Keratinocyte (primary cell): ENCODE measurements at regions not wholly inside any gene's neighbourhood (a gene's known extent, or its start where the extent isn't known, plus 50 kb on each side); places are given as distances from the start of the nearest gene placed in this dataset.
A peak's percentile ranks its signal among the peaks of the same experiment; 100 is the strongest.

ENCODE experiments used
- DNase-seq: peaks from one replicate; pipeline ENCODE4 v3.0.0-alpha.2; 2011; ENCODE audit warnings: low read depth, missing footprints, low spot score
- FAIRE-seq: peaks from 2 replicates; lab custom pipeline; 2011; peaks lifted over from hg19 to GRCh38; lab: Jason Lieb, UNC
- H2AFZ ChIP-seq: 2 replicates; pipeline ENCODE4 v1.6.0; 2012; ENCODE audit warnings: low read length, control low read depth, inconsistent platforms; ENCODE audit not compliant: control insufficient read depth
- H3K27ac ChIP-seq: 2 replicates; pipeline ENCODE4 v1.5.1; 2011; ENCODE audit warnings: low read length; ENCODE audit not compliant: control insufficient read depth, insufficient read depth
- H3K27me3 ChIP-seq: 3 replicates; pipeline ENCODE4 v1.6.0; 2011; ENCODE audit warnings: low read length; ENCODE audit not compliant: control insufficient read depth, insufficient read depth; ENCODE audit errors: extremely low read depth
- H3K36me3 ChIP-seq, 2 experiments: 2 replicates in 1 of 2; 3 replicates in 1 of 2; pipeline ENCODE4 v1.5.1; 2011; ENCODE audit warnings: low read length in 2 of 2, mild to moderate bottlenecking in 1 of 2; ENCODE audit not compliant: control insufficient read depth in 2 of 2, insufficient read depth in 2 of 2; ENCODE audit errors: extremely low read depth in 1 of 2
- H3K4me1 ChIP-seq: 3 replicates; pipeline ENCODE4 v1.5.1; 2011; ENCODE audit warnings: low read length; ENCODE audit not compliant: control insufficient read depth, insufficient read depth; ENCODE audit errors: extremely low read depth
- H3K4me2 ChIP-seq: 3 replicates; pipeline ENCODE4 v1.6.0; 2011; ENCODE audit warnings: low read depth, low read length; ENCODE audit not compliant: control insufficient read depth, insufficient read depth; ENCODE audit errors: extremely low read depth
- H3K4me3 ChIP-seq, 3 experiments: fragments of 200-600 bp in 1 of 3; sonication (generic) in 1 of 3; 2 replicates in 2 of 3; 3 replicates in 1 of 3; pipeline ENCODE4 v1.5.1; 2011 to 2016; ENCODE audit warnings: low read length in 3 of 3, mild to moderate bottlenecking in 3 of 3, control low read depth in 2 of 3, inconsistent platforms in 1 of 3, low read depth in 1 of 3, mixed read lengths in 1 of 3, mixed run types in 1 of 3, moderate library complexity in 1 of 3; ENCODE audit not compliant: control insufficient read depth in 2 of 3, insufficient read depth in 2 of 3; ENCODE audit errors: extremely low read depth in 1 of 3
- H3K79me2 ChIP-seq: 2 replicates; pipeline ENCODE4 v1.6.0; 2012; ENCODE audit warnings: low read length; ENCODE audit not compliant: control insufficient read depth, insufficient read depth
- H3K9ac ChIP-seq: 3 replicates; pipeline ENCODE4 v1.6.0; 2011; ENCODE audit warnings: low read length; ENCODE audit not compliant: control insufficient read depth, insufficient read depth; ENCODE audit errors: extremely low read depth
- H3K9me1 ChIP-seq: 3 replicates; pipeline ENCODE4 v1.6.0; 2011; ENCODE audit warnings: low read length; ENCODE audit not compliant: control insufficient read depth, insufficient read depth; ENCODE audit errors: extremely low read depth
- H3K9me3 ChIP-seq: 2 replicates; pipeline ENCODE4 v1.5.1; 2012; ENCODE audit warnings: low read depth, low read length; ENCODE audit not compliant: control insufficient read depth
- H4K20me1 ChIP-seq: 3 replicates; pipeline ENCODE4 v1.6.0; 2011; ENCODE audit warnings: low read length; ENCODE audit not compliant: control insufficient read depth, insufficient read depth; ENCODE audit errors: extremely low read depth
- EZH2 ChIP-seq: IDR thresholded peaks from one replicate; pipeline ENCODE4 v1.6.1; 2012; ENCODE audit warnings: inconsistent platforms, mild to moderate bottlenecking, low read length, moderate library complexity
- dilution Hi-C: fragments of 300-500 bp; cut with MboI; formaldehyde crosslinking; loops from one replicate; pipeline ENCODE4 v1.7.0; 2020; ENCODE audit warnings: low sequenced_read_pairs; ENCODE audit not compliant: extremely low pct_ligation_motif_present
- TF ChIP-seq, protein P1 (sequence below), 3 experiments: IDR thresholded peaks in 1 of 3; conservative IDR thresholded peaks in 1 of 3; optimal IDR thresholded peaks in 1 of 3; 2 replicates in 2 of 3; 3 replicates in 1 of 3; pipeline versions ENCODE3 to v1.5.1; 2011; ENCODE audit warnings: low read length in 3 of 3, mild to moderate bottlenecking in 3 of 3, moderate library complexity in 2 of 3, control low read depth in 1 of 3, inconsistent platforms in 1 of 3; ENCODE audit not compliant: insufficient read depth in 2 of 3; ENCODE audit errors: extremely low read depth in 1 of 3

DNA sequence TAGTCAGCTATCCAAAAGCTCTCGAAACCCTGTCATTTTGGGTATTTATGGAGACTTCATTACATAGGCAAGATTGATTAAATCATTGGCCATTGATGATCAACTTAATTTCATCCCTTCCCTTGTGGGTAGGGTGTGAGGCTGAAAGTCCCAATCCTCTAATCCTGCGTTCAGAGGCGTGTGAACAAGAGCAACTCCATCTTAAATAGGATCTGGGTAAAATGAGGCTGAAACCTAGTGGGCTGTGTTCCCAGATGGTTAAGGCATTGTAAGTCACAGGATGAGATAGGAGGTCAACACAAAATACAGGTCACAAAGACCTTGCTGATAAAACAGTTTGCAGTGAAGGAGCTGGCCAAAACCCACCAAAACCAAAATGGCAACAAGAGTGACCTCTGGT is 641.7 kb upstream of the GJE1 start:
- H3K27ac ChIP-seq, result no peak overlapping the region
- no peaks in the 10 kb centered on the region for H3K79me2 ChIP-seq
- TF ChIP-seq, protein P1, sequence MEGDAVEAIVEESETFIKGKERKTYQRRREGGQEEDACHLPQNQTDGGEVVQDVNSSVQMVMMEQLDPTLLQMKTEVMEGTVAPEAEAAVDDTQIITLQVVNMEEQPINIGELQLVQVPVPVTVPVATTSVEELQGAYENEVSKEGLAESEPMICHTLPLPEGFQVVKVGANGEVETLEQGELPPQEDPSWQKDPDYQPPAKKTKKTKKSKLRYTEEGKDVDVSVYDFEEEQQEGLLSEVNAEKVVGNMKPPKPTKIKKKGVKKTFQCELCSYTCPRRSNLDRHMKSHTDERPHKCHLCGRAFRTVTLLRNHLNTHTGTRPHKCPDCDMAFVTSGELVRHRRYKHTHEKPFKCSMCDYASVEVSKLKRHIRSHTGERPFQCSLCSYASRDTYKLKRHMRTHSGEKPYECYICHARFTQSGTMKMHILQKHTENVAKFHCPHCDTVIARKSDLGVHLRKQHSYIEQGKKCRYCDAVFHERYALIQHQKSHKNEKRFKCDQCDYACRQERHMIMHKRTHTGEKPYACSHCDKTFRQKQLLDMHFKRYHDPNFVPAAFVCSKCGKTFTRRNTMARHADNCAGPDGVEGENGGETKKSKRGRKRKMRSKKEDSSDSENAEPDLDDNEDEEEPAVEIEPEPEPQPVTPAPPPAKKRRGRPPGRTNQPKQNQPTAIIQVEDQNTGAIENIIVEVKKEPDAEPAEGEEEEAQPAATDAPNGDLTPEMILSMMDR (optimal IDR thresholded peaks at IDR 0.05 in 1 of 3, IDR thresholded peaks at IDR 0.05 in 1 of 3, conservative IDR thresholded peaks at IDR 0.05 in 1 of 3; ENCODE audit: extremely low read depth in 1 of 3, insufficient read depth in 2 of 3, low read length in 3 of 3), result no peak
- TF ChIP-seq EZH2, result no peak
- no peaks in the 10 kb centered on the region for H3K9me3 ChIP-seq
- dilution Hi-C loops, result no loop called here
- no peaks in the 10 kb centered on the region for H3K27me3 ChIP-seq
- FAIRE-seq (no peak), DNase-seq (no peak)
- no peak overlapping the region for H3K9ac ChIP-seq
- no peaks in the 10 kb centered on the region for H4K20me1 ChIP-seq
- no peak overlapping the region for H3K4me3 ChIP-seq
- no peak overlapping the region for H2AFZ ChIP-seq
- H3K36me3 ChIP-seq, result no peaks in the 10 kb centered on the region
- no peak overlapping the region for H3K4me2 ChIP-seq
- H3K4me1 ChIP-seq, result no peaks in the 10 kb centered on the region
- H3K9me1 ChIP-seq, result no peaks in the 10 kb centered on the region

GRCh38 chr6:141488488-141488887 is 644.2 kb upstream of the GJE1 start:
- TF ChIP-seq, protein P1 (optimal IDR thresholded peaks at IDR 0.05 in 1 of 3, IDR thresholded peaks at IDR 0.05 in 1 of 3, conservative IDR thresholded peaks at IDR 0.05 in 1 of 3; ENCODE audit: extremely low read depth in 1 of 3, insufficient read depth in 2 of 3, low read length in 3 of 3), result no peak
- TF ChIP-seq EZH2, result no peak
- no peak overlapping the region for H3K4me3 ChIP-seq
- FAIRE-seq, result peak; percentile 71

More at GRCh38 chr6:141488488-141488887, 644.2 kb upstream of the GJE1 start:
- Histone ChIP-seq H3K9me3 (no peaks in the 10 kb centered on the region), H3K4me2 (no peak overlapping the region), H3K4me1 (peaks cover 10% of the 10 kb centered on the region), H4K20me1 (no peaks in the 10 kb centered on the region), H3K9me1 (no peaks in the 10 kb centered on the region), H3K9ac (no peak overlapping the region), H3K27me3 (no peaks in the 10 kb centered on the region), H2AFZ (peak overlapping the region; percentile 89), H3K36me3 (no peaks in the 10 kb centered on the region), H3K79me2 (no peaks in the 10 kb centered on the region), H3K27ac (no peak overlapping the region)
- dilution Hi-C loops, result no loop called here
- no peak for DNase-seq
